HepG2 (cell line): ENCODE measurements at regions not wholly inside any gene's neighbourhood (a gene's known extent, or its start where the extent isn't known, plus 50 kb on each side); places are given as distances from the start of the nearest gene placed in this dataset.

Experiments used
- ATAC-seq: fragments of 200-7000 bp; cut with Tn5 transposase; 3 replicates; pipeline ENCODE4 v1.9.1; 2020; ENCODE audit warnings: mild to moderate bottlenecking, moderate library complexity
- BruUV-seq: library from RNA; stranded (reverse); fragments of 400-500 nt; replicated peaks from 2 replicates; lab custom pipeline; 2021; lab: Mats Ljungman, UMichigan
- CTCF ChIA-PET: fragments of 300-600 bp; formaldehyde crosslinking; extraction: SDS; loops from one replicate; lab custom pipeline; 2021; ENCODE audit warnings: low total read pairs, inconsistent platforms, low intra/inter-chr PET ratio; lab: Yijun Ruan, JAX
- POLR2A ChIA-PET: fragments of 350-600 bp; sonication (Branson Sonifier 250); formaldehyde crosslinking; loops from one replicate; lab custom pipeline; 2020; ENCODE audit warnings: antibody characterized with exemption, inconsistent platforms; lab: Yijun Ruan, JAX
- DNase-seq: peaks from one replicate; pipeline ENCODE4 v3.0.0-alpha.2; 2015; ENCODE audit warnings: low spot score
- FAIRE-seq: peaks from 3 replicates; lab custom pipeline; 2011; peaks lifted over from hg19 to GRCh38; lab: Jason Lieb, UNC
- H2AFZ ChIP-seq: one replicate; pipeline ENCODE4 v1.6.1; 2011; ENCODE audit warnings: low read length, inconsistent platforms
- H3K27ac ChIP-seq: fragments of 300-600 bp; 3 replicates; pipeline ENCODE4 v1.8.0; 2011; ENCODE audit warnings: mixed run types, mild to moderate bottlenecking, mixed read lengths, low read length, inconsistent platforms; ENCODE audit not compliant: insufficient read depth; ENCODE audit errors: extremely low read length
- H3K27me3 ChIP-seq, 2 experiments: fragments of 200-600 bp in 1 of 2; 2 replicates in 1 of 2; 3 replicates in 1 of 2; pipeline versions ENCODE4 v1.6.0 to v1.8.0; 2011; ENCODE audit warnings: low read length in 2 of 2, mild to moderate bottlenecking in 2 of 2, moderate library complexity in 2 of 2, inconsistent platforms in 1 of 2; ENCODE audit not compliant: insufficient read depth in 2 of 2, control insufficient read depth in 1 of 2
- H3K36me3 ChIP-seq, 2 experiments: fragments of 200-600 bp in 1 of 2; replicated peaks in 1 of 2; 2 replicates in 1 of 2; 3 replicates in 1 of 2; pipeline versions ENCODE4 v1.5.1 to v1.8.0; 2011; ENCODE audit warnings: low read length in 2 of 2, inconsistent platforms in 1 of 2; ENCODE audit not compliant: insufficient read depth in 2 of 2, control insufficient read depth in 1 of 2
- H3K4me1 ChIP-seq: 2 replicates; pipeline ENCODE4 v1.5.1; 2012; ENCODE audit warnings: low read length, inconsistent platforms; ENCODE audit not compliant: insufficient read depth
- H3K4me2 ChIP-seq: 2 replicates; pipeline ENCODE4 v1.6.0; 2011; ENCODE audit warnings: low read depth, low read length, inconsistent platforms
- H3K4me3 ChIP-seq, 3 experiments: fragments of 200-600 bp in 1 of 3; sonication (generic), shearing (Covaris generic) in 1 of 3; replicated peaks in 1 of 3; 2 replicates each; pipeline ENCODE4 v1.5.1; 2011 to 2016; ENCODE audit warnings: low read length in 3 of 3, inconsistent platforms in 2 of 3, low read depth in 2 of 3, mild to moderate bottlenecking in 2 of 3, control low read depth in 1 of 3, mixed read lengths in 1 of 3; ENCODE audit not compliant: insufficient read depth in 1 of 3
- H3K79me2 ChIP-seq: one replicate; pipeline ENCODE4 v1.6.1; 2011; ENCODE audit warnings: low read length, inconsistent platforms; ENCODE audit not compliant: insufficient read depth
- H3K9ac ChIP-seq: 2 replicates; pipeline ENCODE4 v1.6.0; 2011; ENCODE audit warnings: mild to moderate bottlenecking, low read depth, low read length, inconsistent platforms; ENCODE audit not compliant: insufficient read depth
- H3K9me3 ChIP-seq: 2 replicates; pipeline ENCODE4 v1.5.1; 2012; ENCODE audit warnings: mild to moderate bottlenecking, low read length
- H4K20me1 ChIP-seq: 2 replicates; pipeline ENCODE4 v1.6.0; 2011; ENCODE audit warnings: inconsistent platforms, mild to moderate bottlenecking, low read length, moderate library complexity; ENCODE audit not compliant: insufficient read depth
- CREB1 ChIP-seq, 2 experiments: fragments of 450-650 bp in 1 of 2; IDR thresholded peaks; 2 replicates each; pipeline ENCODE4 v1.6.1; 2016 to 2017; ENCODE audit warnings: control low read depth in 1 of 2, mild to moderate bottlenecking in 1 of 2, missing compliant biosample characterization in 1 of 2, missing genetic modification characterization in 1 of 2
- IRF1 ChIP-seq: sonication (generic); formaldehyde crosslinking; IDR thresholded peaks from 2 replicates; pipeline ENCODE4 v1.4.0; 2020; ENCODE audit warnings: low read depth, mild to moderate bottlenecking, missing genetic modification reagents
- RFXANK ChIP-seq: IDR thresholded peaks from 2 replicates; pipeline ENCODE4 v1.6.1; 2016
- SAFB2 ChIP-seq: sonication (generic); formaldehyde crosslinking; IDR thresholded peaks from 2 replicates; pipeline ENCODE4 v1.5.1; 2020; ENCODE audit warnings: missing genetic modification reagents, low read depth, mild to moderate bottlenecking, borderline replicate concordance
- SP1 ChIP-seq, 2 experiments: fragments of 450-650 bp in 1 of 2; sonication (generic) in 1 of 2; formaldehyde crosslinking in 1 of 2; IDR thresholded peaks; 2 replicates each; pipeline versions ENCODE4 v1.4.0 to v1.6.1; 2016 to 2020; ENCODE audit warnings: missing genetic modification reagents in 1 of 2
- ZNF549 ChIP-seq: sonication (generic); formaldehyde crosslinking; IDR thresholded peaks from 2 replicates; pipeline ENCODE4 v1.5.0; 2020; ENCODE audit warnings: missing genetic modification reagents
- ZNF616 ChIP-seq: sonication (generic); formaldehyde crosslinking; IDR thresholded peaks from 2 replicates; pipeline ENCODE4 v1.5.0; 2020; ENCODE audit warnings: low read depth, mild to moderate bottlenecking, missing genetic modification reagents
- ZNF619 ChIP-seq: sonication (generic); formaldehyde crosslinking; IDR thresholded peaks from 2 replicates; pipeline ENCODE4 v1.4.0; 2020; ENCODE audit warnings: mild to moderate bottlenecking, missing genetic modification reagents
- ZNF672 ChIP-seq: sonication (generic); formaldehyde crosslinking; IDR thresholded peaks from 2 replicates; pipeline ENCODE4 v1.8.1; 2022; ENCODE audit warnings: missing genetic modification reagents
- WGBS: methylation state at CpG from one replicate; pipeline ENCODE4 v1.1.6; 2017; ENCODE audit warnings: low lambda C conversion rate; 5-methylcytosine and 5-hydroxymethylcytosine counted together
- in situ Hi-C: cut with HindIII; loops from 2 replicates; pipeline ENCODE4 v1.10.0; 2017; ENCODE audit warnings: low pct_unique_long_range_greater_than_20kb; ENCODE audit not compliant: extremely low pct_ligation_motif_present
- intact Hi-C: fragments of 100-400 bp; cut with micrococcal nuclease; formaldehyde crosslinking; loops from one replicate; pipeline ENCODE4 v1.10.0; 2022; ENCODE audit not compliant: unreplicated experiment
- TF ChIP-seq, protein P1 (sequence below): sonication (generic); formaldehyde crosslinking; IDR thresholded peaks from 2 replicates; pipeline ENCODE4 v1.4.0; 2020; ENCODE audit warnings: missing genetic modification reagents

DNA sequence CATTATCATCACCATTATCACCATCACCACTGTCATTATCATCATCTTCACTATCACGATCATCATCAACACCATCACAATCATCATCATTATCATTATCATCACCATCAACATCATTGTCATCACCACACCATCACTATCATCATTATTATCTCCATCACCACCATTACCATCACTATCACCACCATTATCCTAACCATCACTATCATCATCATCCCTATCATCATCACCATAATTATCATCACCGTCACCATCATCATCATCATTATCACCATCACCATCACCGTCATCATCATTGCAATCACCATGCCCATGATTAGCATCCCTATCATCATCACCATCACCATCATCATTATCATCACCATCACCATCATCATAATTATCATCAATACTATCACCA is 311.9 kb downstream of the IRX2 start (continued):
- TF ChIP-seq, protein P1, sequence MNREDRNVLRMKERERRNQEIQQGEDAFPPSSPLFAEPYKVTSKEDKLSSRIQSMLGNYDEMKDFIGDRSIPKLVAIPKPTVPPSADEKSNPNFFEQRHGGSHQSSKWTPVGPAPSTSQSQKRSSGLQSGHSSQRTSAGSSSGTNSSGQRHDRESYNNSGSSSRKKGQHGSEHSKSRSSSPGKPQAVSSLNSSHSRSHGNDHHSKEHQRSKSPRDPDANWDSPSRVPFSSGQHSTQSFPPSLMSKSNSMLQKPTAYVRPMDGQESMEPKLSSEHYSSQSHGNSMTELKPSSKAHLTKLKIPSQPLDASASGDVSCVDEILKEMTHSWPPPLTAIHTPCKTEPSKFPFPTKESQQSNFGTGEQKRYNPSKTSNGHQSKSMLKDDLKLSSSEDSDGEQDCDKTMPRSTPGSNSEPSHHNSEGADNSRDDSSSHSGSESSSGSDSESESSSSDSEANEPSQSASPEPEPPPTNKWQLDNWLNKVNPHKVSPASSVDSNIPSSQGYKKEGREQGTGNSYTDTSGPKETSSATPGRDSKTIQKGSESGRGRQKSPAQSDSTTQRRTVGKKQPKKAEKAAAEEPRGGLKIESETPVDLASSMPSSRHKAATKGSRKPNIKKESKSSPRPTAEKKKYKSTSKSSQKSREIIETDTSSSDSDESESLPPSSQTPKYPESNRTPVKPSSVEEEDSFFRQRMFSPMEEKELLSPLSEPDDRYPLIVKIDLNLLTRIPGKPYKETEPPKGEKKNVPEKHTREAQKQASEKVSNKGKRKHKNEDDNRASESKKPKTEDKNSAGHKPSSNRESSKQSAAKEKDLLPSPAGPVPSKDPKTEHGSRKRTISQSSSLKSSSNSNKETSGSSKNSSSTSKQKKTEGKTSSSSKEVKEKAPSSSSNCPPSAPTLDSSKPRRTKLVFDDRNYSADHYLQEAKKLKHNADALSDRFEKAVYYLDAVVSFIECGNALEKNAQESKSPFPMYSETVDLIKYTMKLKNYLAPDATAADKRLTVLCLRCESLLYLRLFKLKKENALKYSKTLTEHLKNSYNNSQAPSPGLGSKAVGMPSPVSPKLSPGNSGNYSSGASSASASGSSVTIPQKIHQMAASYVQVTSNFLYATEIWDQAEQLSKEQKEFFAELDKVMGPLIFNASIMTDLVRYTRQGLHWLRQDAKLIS (CRISPR knock-in tag) = no peak
- TF ChIP-seq SAFB2 (CRISPR knock-in tag) = no peak
- no peak for TF ChIP-seq RFXANK
- peak; percentile 97 for TF ChIP-seq CREB1 (IDR thresholded peaks at IDR 0.05)
- TF ChIP-seq CREB1 (CRISPR knock-in tag; IDR thresholded peaks at IDR 0.05) = no peak
- no peak for TF ChIP-seq ZNF619 (CRISPR knock-in tag)
- TF ChIP-seq ZNF549 (CRISPR knock-in tag) = no peak
- TF ChIP-seq ZNF672 = no peak
- TF ChIP-seq SP1 (IDR thresholded peaks at IDR 0.05) = peak; percentile 22; the same call in 1 of the 2 replicates
- TF ChIP-seq SP1 (CRISPR knock-in tag; IDR thresholded peaks at IDR 0.05) = no peak
- no peak for TF ChIP-seq IRF1 (CRISPR knock-in tag)

GRCh38 chr5:2433086-2433485 is 318.4 kb downstream of the IRX2 start:
- 9% methylated on average over 6 of the region's 6 CpGs for WGBS
- FAIRE-seq = no peak
- H3K4me1 ChIP-seq = no peaks in the 10 kb centered on the region

More at GRCh38 chr5:2433086-2433485, 318.4 kb downstream of the IRX2 start:
- ATAC-seq (no peak), DNase-seq (no peak)
- no peak overlapping the region for H3K27ac ChIP-seq
- no peak overlapping the region for H3K9ac ChIP-seq
- no peaks in the 10 kb centered on the region for H3K36me3 ChIP-seq
- H3K4me3 ChIP-seq = no peak overlapping the region
- BruUV-seq = no TSS peak
- no peaks in the 10 kb centered on the region for H3K79me2 ChIP-seq
- no peaks in the 10 kb centered on the region; a peak in 2 of 5 replicates for H3K27me3 ChIP-seq
- no peak for TF ChIP-seq ZNF616 (CRISPR knock-in tag)
- POLR2A ChIA-PET = no interaction called here
- CTCF ChIA-PET = no interaction called here
- H2AFZ ChIP-seq = no peak overlapping the region
- H3K4me2 ChIP-seq = no peak overlapping the region
- H4K20me1 ChIP-seq = no peaks in the 10 kb centered on the region
- intact Hi-C loops = no loop called here
- peaks cover 7% of the 10 kb centered on the region for H3K9me3 ChIP-seq
- in situ Hi-C loops = no loop called here
